Neural progenitor cell (in vitro differentiated cells): ENCODE measurements at regions not wholly inside any gene's neighbourhood (a gene's known extent, or its start where the extent isn't known, plus 50 kb on each side); places are given as distances from the start of the nearest gene placed in this dataset.
A peak's percentile ranks its signal among the peaks of the same experiment; 100 is the strongest.

Experiments
- DNase-seq: peaks from one replicate; pipeline ENCODE4 v3.0.0-alpha.2; 2016; ENCODE audit warnings: low spot score
- H2AFZ ChIP-seq: fragments of 200-600 bp; sonication (generic); replicated peaks from 2 replicates; pipeline ENCODE4 v1.6.1; 2016; ENCODE audit warnings: antibody characterized with exemption
- H3F3A ChIP-seq: fragments of 200-600 bp; sonication (generic); 2 replicates; pipeline ENCODE4 v1.6.1; 2016; ENCODE audit warnings: antibody characterized with exemption, low read depth
- H3K27ac ChIP-seq: fragments of 200-600 bp; sonication (generic); 2 replicates; pipeline ENCODE4 v1.5.1; 2016; ENCODE audit warnings: mild to moderate bottlenecking
- H3K27me3 ChIP-seq: fragments of 200-600 bp; sonication (generic); 2 replicates; pipeline ENCODE4 v1.6.1; 2016; ENCODE audit warnings: mild to moderate bottlenecking, moderate library complexity
- H3K36me3 ChIP-seq: fragments of 200-600 bp; sonication (generic); 2 replicates; pipeline ENCODE4 v1.5.1; 2016
- H3K4me1 ChIP-seq: fragments of 200-600 bp; sonication (generic); 2 replicates; pipeline ENCODE4 v1.6.1; 2016; ENCODE audit warnings: mixed run types
- H3K4me2 ChIP-seq: fragments of 200-600 bp; sonication (generic); 2 replicates; pipeline ENCODE4 v1.6.1; 2016
- H3K4me3 ChIP-seq: fragments of 200-600 bp; sonication (generic); 2 replicates; pipeline ENCODE4 v1.5.1; 2016
- H3K79me2 ChIP-seq: fragments of 200-600 bp; sonication (generic); 2 replicates; pipeline ENCODE4 v1.6.1; 2016; ENCODE audit warnings: low read depth
- H3K9ac ChIP-seq: fragments of 200-600 bp; sonication (generic); 2 replicates; pipeline ENCODE4 v1.6.1; 2016
- H3K9me3 ChIP-seq: fragments of 200-600 bp; sonication (generic); 2 replicates; pipeline ENCODE4 v1.5.1; 2016; ENCODE audit warnings: low read depth
- H4K20me1 ChIP-seq: fragments of 200-600 bp; sonication (generic); 2 replicates; pipeline ENCODE4 v1.6.1; 2016; ENCODE audit warnings: low read depth
- H3K27ac Mint-ChIP-seq: 3 replicates; pipeline ENCODE4 v1.8.0; 2021; ENCODE audit warnings: mixed read lengths
- H3K27me3 Mint-ChIP-seq: 2 replicates; pipeline ENCODE4 v1.8.0; 2022; ENCODE audit warnings: low read depth, mild to moderate bottlenecking, inconsistent platforms, moderate library complexity, mixed read lengths; ENCODE audit not compliant: insufficient read depth
- H3K36me3 Mint-ChIP-seq: 3 replicates; pipeline ENCODE4 v1.8.0; 2021; ENCODE audit warnings: mixed read lengths
- H3K4me1 Mint-ChIP-seq: 3 replicates; pipeline ENCODE4 v1.8.0; 2021; ENCODE audit warnings: mixed read lengths
- H3K4me3 Mint-ChIP-seq: 3 replicates; pipeline ENCODE4 v1.8.0; 2021; ENCODE audit warnings: mild to moderate bottlenecking, moderate library complexity, mixed read lengths
- H3K9me3 Mint-ChIP-seq: 3 replicates; pipeline ENCODE4 v1.8.0; 2020; ENCODE audit warnings: mixed read lengths
- EZH2 ChIP-seq: fragments of 200-600 bp; sonication (generic); IDR thresholded peaks from 2 replicates; pipeline ENCODE4 v1.6.1; 2017; ENCODE audit warnings: antibody characterized with exemption, mild to moderate bottlenecking, moderate library complexity
- EZH2phosphoT487 ChIP-seq: fragments of 200-600 bp; sonication (generic); IDR thresholded peaks from 2 replicates; pipeline ENCODE4 v1.6.1; 2017; ENCODE audit warnings: antibody characterized with exemption
- TF ChIP-seq, protein P1 (sequence below): fragments of 200-600 bp; sonication (generic); IDR thresholded peaks from 2 replicates; pipeline ENCODE4 v1.5.1; 2017; ENCODE audit warnings: antibody characterized with exemption, mild to moderate bottlenecking

DNA sequence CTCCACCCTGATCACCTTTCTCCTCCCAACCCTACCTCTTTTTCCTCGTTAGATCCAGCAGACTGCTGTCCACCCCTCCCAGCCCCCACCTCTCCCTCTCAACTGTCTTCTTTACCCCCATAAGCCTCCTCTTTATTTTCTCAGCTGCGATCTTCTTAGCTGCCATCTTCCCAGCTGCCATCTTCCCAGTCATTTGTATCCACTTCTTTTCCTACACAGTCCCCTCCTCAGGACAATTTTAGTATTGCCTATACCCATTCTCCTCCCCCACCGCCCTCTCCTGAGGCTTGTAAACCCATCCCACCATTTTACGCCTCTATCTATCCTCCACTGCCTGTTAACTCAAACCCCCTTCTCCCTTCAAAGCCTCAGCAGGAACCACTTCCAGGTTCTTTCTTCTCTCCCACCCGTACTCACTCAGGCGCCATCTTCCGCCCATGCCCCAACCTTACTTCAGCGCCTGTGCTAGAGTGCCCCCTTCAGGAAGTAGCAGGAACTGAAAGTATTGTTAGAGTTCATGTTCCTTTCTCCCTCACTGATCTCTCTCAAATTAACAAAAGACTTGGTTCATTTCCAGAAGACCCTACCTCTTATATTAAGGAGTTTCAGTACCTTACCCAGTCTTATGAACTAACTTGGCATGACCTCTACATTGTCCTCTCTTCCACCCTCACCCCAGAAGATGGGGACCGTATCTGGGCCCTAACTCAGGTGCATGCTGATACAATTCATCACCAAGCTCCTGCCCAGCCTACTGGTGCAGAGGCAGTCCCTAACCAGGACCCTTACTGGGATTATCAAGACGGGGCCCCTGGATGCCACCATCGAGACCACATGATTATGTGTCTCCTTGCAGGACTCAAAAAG is 236.0 kb downstream of the ADGRG6 start:
- Histone ChIP-seq H3K79me2 (no peaks in the 10 kb centered on the region), H3K4me3 (no peak overlapping the region), H2AFZ (no peak overlapping the region), H3K27ac (no peak overlapping the region), H4K20me1 (no peaks in the 10 kb centered on the region), H3F3A (no peaks in the 10 kb centered on the region), H3K9ac (no peak overlapping the region), H3K9me3 (no peaks in the 10 kb centered on the region), H3K4me2 (no peak overlapping the region), H3K4me1 (no peaks in the 10 kb centered on the region), H3K36me3 (no peaks in the 10 kb centered on the region), H3K27me3 (no peaks in the 10 kb centered on the region)
- Mint-ChIP-seq H3K27ac (no peak overlapping the region), H3K27me3 (no peaks in the 10 kb centered on the region), H3K36me3 (no peaks in the 10 kb centered on the region), H3K4me3 (no peak overlapping the region), H3K4me1 (no peaks in the 10 kb centered on the region), H3K9me3 (peaks cover 6% of the 10 kb centered on the region)
- no peak for TF ChIP-seq EZH2
- TF ChIP-seq, protein P1, sequence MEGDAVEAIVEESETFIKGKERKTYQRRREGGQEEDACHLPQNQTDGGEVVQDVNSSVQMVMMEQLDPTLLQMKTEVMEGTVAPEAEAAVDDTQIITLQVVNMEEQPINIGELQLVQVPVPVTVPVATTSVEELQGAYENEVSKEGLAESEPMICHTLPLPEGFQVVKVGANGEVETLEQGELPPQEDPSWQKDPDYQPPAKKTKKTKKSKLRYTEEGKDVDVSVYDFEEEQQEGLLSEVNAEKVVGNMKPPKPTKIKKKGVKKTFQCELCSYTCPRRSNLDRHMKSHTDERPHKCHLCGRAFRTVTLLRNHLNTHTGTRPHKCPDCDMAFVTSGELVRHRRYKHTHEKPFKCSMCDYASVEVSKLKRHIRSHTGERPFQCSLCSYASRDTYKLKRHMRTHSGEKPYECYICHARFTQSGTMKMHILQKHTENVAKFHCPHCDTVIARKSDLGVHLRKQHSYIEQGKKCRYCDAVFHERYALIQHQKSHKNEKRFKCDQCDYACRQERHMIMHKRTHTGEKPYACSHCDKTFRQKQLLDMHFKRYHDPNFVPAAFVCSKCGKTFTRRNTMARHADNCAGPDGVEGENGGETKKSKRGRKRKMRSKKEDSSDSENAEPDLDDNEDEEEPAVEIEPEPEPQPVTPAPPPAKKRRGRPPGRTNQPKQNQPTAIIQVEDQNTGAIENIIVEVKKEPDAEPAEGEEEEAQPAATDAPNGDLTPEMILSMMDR, result peak; percentile 54
- no peak for DNase-seq

DNA sequence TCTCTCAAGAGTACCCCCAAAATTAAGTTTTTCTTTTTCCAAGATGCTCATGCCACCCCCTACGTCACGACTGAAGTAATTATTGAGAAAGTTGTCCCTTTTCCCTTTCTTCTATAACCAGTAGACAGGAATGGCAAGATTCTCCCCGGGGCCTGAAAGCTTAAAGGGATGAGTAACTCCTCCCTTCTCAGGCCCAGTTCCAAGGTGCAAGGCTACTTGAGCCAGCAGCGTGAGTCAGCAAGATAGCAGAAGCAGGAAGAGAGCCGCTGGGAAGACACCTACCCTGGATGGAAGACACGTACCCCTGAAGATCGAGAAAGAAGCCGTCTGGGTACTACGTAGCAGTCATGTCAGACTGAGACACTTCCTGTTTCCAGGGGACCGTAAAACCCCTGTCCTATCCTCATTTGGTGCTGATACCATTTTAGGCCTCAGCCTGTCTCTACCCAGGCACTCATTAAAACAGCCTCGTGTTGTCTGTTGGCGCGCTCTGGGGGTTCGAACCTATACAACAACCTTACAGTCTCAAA is 241.0 kb downstream of the ADGRG6 start:
- Mint-ChIP-seq H3K27ac (no peak overlapping the region), H3K27me3 (no peaks in the 10 kb centered on the region), H3K4me1 (no peaks in the 10 kb centered on the region), H3K4me3 (no peak overlapping the region), H3K9me3 (no peaks in the 10 kb centered on the region), H3K36me3 (no peaks in the 10 kb centered on the region)
- TF ChIP-seq, protein P1, result no peak
- TF ChIP-seq EZH2phosphoT487 (no peak), EZH2 (no peak)
- no peak overlapping the region for H2AFZ ChIP-seq
- H3K9ac ChIP-seq, result no peak overlapping the region
- no peaks in the 10 kb centered on the region for H3K79me2 ChIP-seq
- H3K4me1 ChIP-seq, result no peaks in the 10 kb centered on the region
- DNase-seq, result no peak
- no peaks in the 10 kb centered on the region for H3K36me3 ChIP-seq
- no peaks in the 10 kb centered on the region for H3F3A ChIP-seq
- no peaks in the 10 kb centered on the region for H3K27me3 ChIP-seq
- no peak overlapping the region for H3K4me3 ChIP-seq
- no peaks in the 10 kb centered on the region for H3K9me3 ChIP-seq
- H3K27ac ChIP-seq, result no peak overlapping the region
- no peak overlapping the region for H3K4me2 ChIP-seq
- H4K20me1 ChIP-seq, result no peaks in the 10 kb centered on the region

DNA sequence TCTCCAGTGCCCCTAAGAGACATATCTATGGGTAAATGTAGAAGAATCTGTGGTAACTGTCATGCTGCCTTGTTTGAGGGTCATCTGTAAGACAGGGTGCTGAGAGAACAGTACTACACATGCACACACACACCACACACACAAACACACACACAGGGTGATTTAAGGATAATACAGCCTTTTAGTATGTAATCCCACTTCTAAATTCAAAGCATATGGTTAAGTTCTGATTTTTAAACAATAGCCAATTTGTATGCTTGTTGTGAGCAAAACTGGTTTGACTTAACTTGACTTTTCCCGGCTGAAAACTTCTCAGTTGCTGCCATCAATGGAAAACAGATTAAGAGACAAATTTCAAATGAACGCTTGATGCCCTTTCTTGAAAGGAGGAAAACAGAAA is 241.8 kb downstream of the ADGRG6 start:
- no peak for TF ChIP-seq EZH2
- TF ChIP-seq, protein P1, result no peak
- TF ChIP-seq EZH2phosphoT487, result no peak
- no peaks in the 10 kb centered on the region for H3K27me3 Mint-ChIP-seq

More for the DNA sequence above, 241.8 kb downstream of the ADGRG6 start:
- Mint-ChIP-seq H3K4me3 (no peak overlapping the region), H3K27ac (no peak overlapping the region), H3K9me3 (no peaks in the 10 kb centered on the region), H3K4me1 (no peaks in the 10 kb centered on the region), H3K36me3 (no peaks in the 10 kb centered on the region)
- H2AFZ ChIP-seq, result no peak overlapping the region
- H3K79me2 ChIP-seq, result no peaks in the 10 kb centered on the region
- no peak for DNase-seq
- H3K9ac ChIP-seq, result no peak overlapping the region
- H3F3A ChIP-seq, result no peaks in the 10 kb centered on the region
- H3K36me3 ChIP-seq, result no peaks in the 10 kb centered on the region
- H3K27ac ChIP-seq, result no peak overlapping the region
- no peak overlapping the region for H3K4me2 ChIP-seq
- no peaks in the 10 kb centered on the region for H4K20me1 ChIP-seq
- no peaks in the 10 kb centered on the region for H3K27me3 ChIP-seq
- H3K9me3 ChIP-seq, result no peaks in the 10 kb centered on the region
- no peaks in the 10 kb centered on the region for H3K4me1 ChIP-seq
- H3K4me3 ChIP-seq, result no peak overlapping the region
